Endodermal cell (in vitro differentiated cells): ENCODE measurements at regions not wholly inside any gene's neighbourhood (a gene's known extent, or its start where the extent isn't known, plus 50 kb on each side); places are given as distances from the start of the nearest gene placed in this dataset.

ENCODE experiments used
- DNase-seq: peaks from one replicate; pipeline ENCODE4 v3.0.0-alpha.2; 2017
- H3K27ac ChIP-seq: 2 replicates; pipeline ENCODE4 v1.5.1; 2013; ENCODE audit warnings: mild to moderate bottlenecking, low read depth, low read length, moderate library complexity
- H3K27me3 ChIP-seq: 2 replicates; pipeline ENCODE4 v1.6.1; 2013; ENCODE audit warnings: mild to moderate bottlenecking, low read length, moderate library complexity; ENCODE audit not compliant: insufficient read depth, control insufficient read depth, poor library complexity, severe bottlenecking
- H3K36me3 ChIP-seq: 2 replicates; pipeline ENCODE4 v1.7.0; 2013; ENCODE audit warnings: mild to moderate bottlenecking, low read length, moderate library complexity; ENCODE audit not compliant: control insufficient read depth, insufficient read depth
- H3K4me1 ChIP-seq: one replicate; pipeline ENCODE4 v1.7.0; 2013; ENCODE audit warnings: low read length; ENCODE audit not compliant: control insufficient read depth, insufficient read depth
- H3K4me3 ChIP-seq: 2 replicates; pipeline ENCODE4 v1.5.1; 2013; ENCODE audit warnings: mild to moderate bottlenecking, low read length, moderate library complexity
- H3K9ac ChIP-seq: 2 replicates; pipeline ENCODE4 v1.6.1; 2013; ENCODE audit warnings: mild to moderate bottlenecking, low read length, moderate library complexity; ENCODE audit not compliant: poor library complexity, severe bottlenecking; ENCODE audit errors: extremely low read depth
- H3K9me3 ChIP-seq: 2 replicates; pipeline ENCODE4 v1.6.1; 2013; ENCODE audit warnings: mild to moderate bottlenecking, low read length, moderate library complexity; ENCODE audit not compliant: control insufficient read depth
- H3K27ac Mint-ChIP-seq: 2 replicates; pipeline ENCODE4 v1.8.0; 2020; ENCODE audit warnings: mixed read lengths
- H3K27me3 Mint-ChIP-seq: 2 replicates; pipeline ENCODE4 v1.8.0; 2021; ENCODE audit warnings: mild to moderate bottlenecking, mixed read lengths; ENCODE audit not compliant: insufficient read depth
- H3K36me3 Mint-ChIP-seq: 2 replicates; pipeline ENCODE4 v1.8.0; 2020; ENCODE audit warnings: low read depth, mixed read lengths
- H3K4me1 Mint-ChIP-seq: 2 replicates; pipeline ENCODE4 v1.8.0; 2020; ENCODE audit warnings: mixed read lengths
- H3K4me3 Mint-ChIP-seq: 2 replicates; pipeline ENCODE4 v1.8.0; 2020; ENCODE audit warnings: mild to moderate bottlenecking, moderate library complexity, mixed read lengths
- H3K9me3 Mint-ChIP-seq: 2 replicates; pipeline ENCODE4 v1.8.0; 2020; ENCODE audit warnings: mild to moderate bottlenecking, mixed read lengths
- CTCF ChIP-seq: fragments of 200-600 bp; sonication (generic); conservative IDR thresholded peaks from 2 replicates; pipeline ENCODE4 v1.5.0; 2021; ENCODE audit warnings: antibody characterized with exemption, mild to moderate bottlenecking
- WGBS, 2 experiments: methylation state at CpG; one replicate each; pipeline versions ENCODE4 v1.1.5 to v1.1.7; 2013; ENCODE audit warnings: missing lambda C conversion rate in 2 of 2, mixed read lengths in 1 of 2; ENCODE audit not compliant: insufficient coverage in 1 of 2, insufficient read length in 1 of 2; 5-methylcytosine and 5-hydroxymethylcytosine counted together

GRCh38 chr5:54835647-54836046 is 149.7 kb downstream of the ESM1 start:
- Mint-ChIP-seq H3K9me3 (no peaks in the 10 kb centered on the region), H3K4me3 (no peak overlapping the region), H3K36me3 (no peaks in the 10 kb centered on the region), H3K27me3 (peaks cover 6% of the 10 kb centered on the region), H3K4me1 (peaks cover 5% of the 10 kb centered on the region), H3K27ac (no peak overlapping the region)
- no peak overlapping the region for H3K4me3 ChIP-seq
- 100% methylated on average over 1 of the region's 2 CpGs; no CpG with 5 or more reads in 1 of the 2 experiments for whole genome bisulfite sequencing, 2 experiments
- no peak for DNase-seq
- no peak overlapping the region for H3K27ac ChIP-seq
- TF ChIP-seq CTCF: no peak
- H3K36me3 ChIP-seq: no peaks in the 10 kb centered on the region
- H3K9ac ChIP-seq: no peak overlapping the region
- peaks cover 3% of the 10 kb centered on the region for H3K4me1 ChIP-seq
- H3K9me3 ChIP-seq: no peaks in the 10 kb centered on the region
- no peaks in the 10 kb centered on the region for H3K27me3 ChIP-seq

- H3K27me3 ChIP-seq: no peaks in the 10 kb centered on the region
- no peak overlapping the region for H3K27ac Mint-ChIP-seq
- peaks cover 6% of the 10 kb centered on the region for H3K27me3 Mint-ChIP-seq
- no peaks in the 10 kb centered on the region for H3K36me3 Mint-ChIP-seq
- WGBS, 2 experiments: 81 to 98% methylated on average over 7 to 9 of the region's 9 CpGs
- no peaks in the 10 kb centered on the region for H3K9me3 Mint-ChIP-seq
- H3K4me3 Mint-ChIP-seq: no peak overlapping the region
- H3K27ac ChIP-seq: no peak overlapping the region
- no peak overlapping the region for H3K4me3 ChIP-seq
- peaks cover 3% of the 10 kb centered on the region for H3K4me1 ChIP-seq
- no peak for DNase-seq
- H3K36me3 ChIP-seq: no peaks in the 10 kb centered on the region
- no peaks in the 10 kb centered on the region for H3K9me3 ChIP-seq
- TF ChIP-seq CTCF: no peak
- H3K4me1 Mint-ChIP-seq: peaks cover 5% of the 10 kb centered on the region
- no peak overlapping the region for H3K9ac ChIP-seq
These were observed 151.1 kb downstream of the ESM1 start for GRCh38 chr5:54834121-54834842.

- Mint-ChIP-seq H3K9me3 (no peaks in the 10 kb centered on the region), H3K36me3 (no peaks in the 10 kb centered on the region), H3K27me3 (peaks cover 6% of the 10 kb centered on the region), H3K27ac (no peak overlapping the region), H3K4me3 (no peak overlapping the region), H3K4me1 (peaks cover 5% of the 10 kb centered on the region)
- Histone ChIP-seq H3K27ac (no peak overlapping the region), H3K9me3 (no peaks in the 10 kb centered on the region), H3K4me1 (peaks cover 3% of the 10 kb centered on the region), H3K9ac (no peak overlapping the region), H3K4me3 (no peak overlapping the region), H3K27me3 (no peaks in the 10 kb centered on the region), H3K36me3 (no peaks in the 10 kb centered on the region)
- no peak for TF ChIP-seq CTCF
- DNase-seq: no peak
- WGBS, 2 experiments: 80 to 96% methylated on average over 2 to 3 of the region's 3 CpGs
These were observed 151.8 kb downstream of the ESM1 start for GRCh38 chr5:54833590-54833989.
